ENCODE measurements at regions not wholly inside any gene's neighbourhood (a gene's known extent, or its start where the extent isn't known, plus 50 kb on each side); places are given as distances from the start of the nearest gene placed in this dataset.

GRCh38 chr20:43285170-43285569 lies 95.5 kb upstream of the PTPRT start:
- no peaks in the 10 kb centered on the region for H3K36me3 ChIP-seq
- H3K27ac ChIP-seq: no peak overlapping the region
- H3K27me3 ChIP-seq: peaks cover 0 to 2% of the 10 kb centered on the region in 2 donors
- DNase-seq: no peak
- no peaks in the 10 kb centered on the region for H3K4me1 ChIP-seq
- H3K9me3 ChIP-seq: peaks cover 0 to 4% (median 0%) of the 10 kb centered on the region in 3 donors
- H3K4me3 ChIP-seq: no peak overlapping the region
- TF ChIP-seq CTCF (IDR thresholded peaks at IDR 0.05): no peak
- intact Hi-C loops (cut with DNase I; ENCODE audit: low total_unique reads): no loop called here

GRCh38 chr20:43284486-43284885 lies 94.8 kb upstream of the PTPRT start:
- TF ChIP-seq CTCF (IDR thresholded peaks at IDR 0.05): no peak
- no peaks in the 10 kb centered on the region for H3K4me1 ChIP-seq
- no peak overlapping the region for H3K4me3 ChIP-seq
- H3K27me3 ChIP-seq: peaks cover 0 to 2% of the 10 kb centered on the region in 2 donors
- no peak overlapping the region for H3K27ac ChIP-seq
- DNase-seq: no peak
- H3K36me3 ChIP-seq: no peaks in the 10 kb centered on the region
- intact Hi-C loops (cut with DNase I; ENCODE audit: low total_unique reads): no loop called here
- peaks cover 0 to 4% (median 0%) of the 10 kb centered on the region in 3 donors for H3K9me3 ChIP-seq

GRCh38 chr20:43283126-43283525 lies 93.4 kb upstream of the PTPRT start:
- peaks cover 0 to 2% of the 10 kb centered on the region in 2 donors for H3K27me3 ChIP-seq
- H3K27ac ChIP-seq: no peak overlapping the region
- H3K4me1 ChIP-seq: no peaks in the 10 kb centered on the region
- DNase-seq: no peak
- peaks cover 0 to 4% (median 0%) of the 10 kb centered on the region in 3 donors for H3K9me3 ChIP-seq
- intact Hi-C loops (cut with DNase I; ENCODE audit: low total_unique reads): no loop called here
- no peak overlapping the region for H3K4me3 ChIP-seq
- no peak for TF ChIP-seq CTCF (IDR thresholded peaks at IDR 0.05)
- no peaks in the 10 kb centered on the region for H3K36me3 ChIP-seq

GRCh38 chr20:43271980-43272379 lies 82.3 kb upstream of the PTPRT start:
- DNase-seq: no peak
- H3K36me3 ChIP-seq: no peaks in the 10 kb centered on the region
- intact Hi-C loops (cut with DNase I; ENCODE audit: low total_unique reads): no loop called here
- no peak overlapping the region for H3K4me3 ChIP-seq
- no peak for TF ChIP-seq CTCF (IDR thresholded peaks at IDR 0.05)
- no peaks in the 10 kb centered on the region for H3K9me3 ChIP-seq
- H3K27ac ChIP-seq: no peak overlapping the region
- peaks cover 0 to 8% of the 10 kb centered on the region in 2 donors for H3K27me3 ChIP-seq
- H3K4me1 ChIP-seq: no peaks in the 10 kb centered on the region

GRCh38 chr20:43265449-43265848 lies 75.7 kb upstream of the PTPRT start:
- Histone ChIP-seq H3K27me3 (peaks cover 0 to 4% of the 10 kb centered on the region in 2 donors), H3K9me3 (no peaks in the 10 kb centered on the region), H3K4me3 (no peak overlapping the region), H3K36me3 (no peaks in the 10 kb centered on the region), H3K4me1 (no peaks in the 10 kb centered on the region), H3K27ac (no peak overlapping the region)
- DNase-seq: no peak
- intact Hi-C loops (cut with DNase I; ENCODE audit: low total_unique reads): no loop called here
- TF ChIP-seq CTCF (IDR thresholded peaks at IDR 0.05): no peak

GRCh38 chr20:43263226-43263625 lies 73.5 kb upstream of the PTPRT start:
- Histone ChIP-seq H3K4me3 (no peak overlapping the region), H3K27me3 (peaks cover 0 to 4% of the 10 kb centered on the region in 2 donors), H3K36me3 (no peaks in the 10 kb centered on the region), H3K27ac (no peak overlapping the region), H3K9me3 (no peaks in the 10 kb centered on the region), H3K4me1 (no peaks in the 10 kb centered on the region)
- intact Hi-C loops (cut with DNase I; ENCODE audit: low total_unique reads): no loop called here
- DNase-seq: no peak
- TF ChIP-seq CTCF (IDR thresholded peaks at IDR 0.05): no peak
